ENCODE measurements at regions not wholly inside any gene's neighbourhood (a gene's known extent, or its start where the extent isn't known, plus 50 kb on each side); places are given as distances from the start of the nearest gene placed in this dataset.

DNA sequence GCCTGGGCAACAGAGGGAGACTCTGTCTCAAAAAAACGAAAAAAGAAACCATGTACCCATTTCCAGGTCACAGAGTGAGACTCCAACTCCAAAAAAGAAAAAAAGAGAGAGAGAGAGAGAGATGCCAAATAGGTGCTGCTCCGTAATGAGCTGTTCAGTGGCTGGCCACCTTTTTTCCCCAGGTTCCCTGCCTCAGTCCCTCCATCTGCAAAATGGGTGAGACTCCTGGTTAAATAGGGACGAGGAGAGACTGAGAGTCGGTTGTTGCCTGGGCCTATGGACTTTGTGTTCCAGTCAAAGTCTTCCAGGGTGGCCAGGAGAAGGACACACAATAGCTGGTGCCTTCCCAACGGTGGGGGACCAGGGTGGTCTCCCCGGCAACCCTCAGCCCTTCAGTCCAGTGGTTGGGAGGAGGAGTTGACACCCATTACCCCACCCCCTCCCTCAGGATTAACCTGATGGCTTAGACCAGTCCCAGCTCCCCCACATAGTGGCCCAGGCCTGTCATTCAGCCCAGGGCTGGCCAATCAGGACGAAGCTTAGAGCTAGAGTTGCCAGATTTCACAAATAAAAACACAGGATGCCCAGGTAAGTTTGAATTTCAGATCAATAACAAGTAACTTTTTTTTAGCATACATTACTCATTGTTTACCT, 258.2 kb downstream of the PARN start:
- H3K79me2 ChIP-seq (ENCODE audit: low read length) = no peaks in the 10 kb centered on the region
- H3K27me3 ChIP-seq (replicated peaks; ENCODE audit: insufficient read depth, low read length) = no peaks in the 10 kb centered on the region
- no peaks in the 10 kb centered on the region for H3K36me3 ChIP-seq (replicated peaks; ENCODE audit: insufficient read depth, low read length)
- no peak overlapping the region for H3K4me3 ChIP-seq (ENCODE audit: low read length)
- no peaks in the 10 kb centered on the region for H3K9me2 ChIP-seq (replicated peaks; ENCODE audit: insufficient read depth, low read length)
- no peaks in the 10 kb centered on the region for H3F3A ChIP-seq (ENCODE audit: insufficient read depth, low read length)
- no peak overlapping the region for H3K4me2 ChIP-seq (ENCODE audit: low read depth, low read length)
- no peak overlapping the region for H2AFZ ChIP-seq (ENCODE audit: low read length)
- no peaks in the 10 kb centered on the region for H3K4me1 ChIP-seq (ENCODE audit: low read length)
- DNase-seq = no peak
- H4K20me1 ChIP-seq (ENCODE audit: insufficient read depth, low read length) = no peaks in the 10 kb centered on the region
- H3K27ac ChIP-seq (ENCODE audit: low read length) = no peak overlapping the region
- H3K9ac ChIP-seq (ENCODE audit: low read length) = no peak overlapping the region
- TF ChIP-seq CTCF (IDR thresholded peaks at IDR 0.05; ENCODE audit: low read length) (no peak), EZH2phosphoT487 (IDR thresholded peaks at IDR 0.05; ENCODE audit: low read length) (no peak), EZH2 (optimal IDR thresholded peaks at IDR 0.05; ENCODE audit: low read depth, low read length) (no peak)
- no peaks in the 10 kb centered on the region for H3K9me3 ChIP-seq (replicated peaks; ENCODE audit: insufficient read depth, low read length)

GRCh38 chr16:14370736-14371234, 259.3 kb downstream of the PARN start:
- no peak for TF ChIP-seq EZH2phosphoT487 (IDR thresholded peaks at IDR 0.05; ENCODE audit: low read length)
- Histone ChIP-seq H3K9ac (ENCODE audit: low read length) (no peak overlapping the region), H3K79me2 (ENCODE audit: low read length) (no peaks in the 10 kb centered on the region), H3K4me3 (ENCODE audit: low read length) (no peak overlapping the region), H3K9me2 (replicated peaks; ENCODE audit: insufficient read depth, low read length) (no peaks in the 10 kb centered on the region), H3F3A (ENCODE audit: insufficient read depth, low read length) (no peaks in the 10 kb centered on the region), H3K36me3 (replicated peaks; ENCODE audit: insufficient read depth, low read length) (no peaks in the 10 kb centered on the region), H3K9me3 (replicated peaks; ENCODE audit: insufficient read depth, low read length) (no peaks in the 10 kb centered on the region), H3K27me3 (replicated peaks; ENCODE audit: insufficient read depth, low read length) (no peaks in the 10 kb centered on the region), H3K4me2 (ENCODE audit: low read depth, low read length) (no peak overlapping the region), H4K20me1 (ENCODE audit: insufficient read depth, low read length) (no peaks in the 10 kb centered on the region), H2AFZ (ENCODE audit: low read length) (no peak overlapping the region), H3K4me1 (ENCODE audit: low read length) (no peaks in the 10 kb centered on the region), H3K27ac (ENCODE audit: low read length) (no peak overlapping the region)
- no peak for DNase-seq

DNA sequence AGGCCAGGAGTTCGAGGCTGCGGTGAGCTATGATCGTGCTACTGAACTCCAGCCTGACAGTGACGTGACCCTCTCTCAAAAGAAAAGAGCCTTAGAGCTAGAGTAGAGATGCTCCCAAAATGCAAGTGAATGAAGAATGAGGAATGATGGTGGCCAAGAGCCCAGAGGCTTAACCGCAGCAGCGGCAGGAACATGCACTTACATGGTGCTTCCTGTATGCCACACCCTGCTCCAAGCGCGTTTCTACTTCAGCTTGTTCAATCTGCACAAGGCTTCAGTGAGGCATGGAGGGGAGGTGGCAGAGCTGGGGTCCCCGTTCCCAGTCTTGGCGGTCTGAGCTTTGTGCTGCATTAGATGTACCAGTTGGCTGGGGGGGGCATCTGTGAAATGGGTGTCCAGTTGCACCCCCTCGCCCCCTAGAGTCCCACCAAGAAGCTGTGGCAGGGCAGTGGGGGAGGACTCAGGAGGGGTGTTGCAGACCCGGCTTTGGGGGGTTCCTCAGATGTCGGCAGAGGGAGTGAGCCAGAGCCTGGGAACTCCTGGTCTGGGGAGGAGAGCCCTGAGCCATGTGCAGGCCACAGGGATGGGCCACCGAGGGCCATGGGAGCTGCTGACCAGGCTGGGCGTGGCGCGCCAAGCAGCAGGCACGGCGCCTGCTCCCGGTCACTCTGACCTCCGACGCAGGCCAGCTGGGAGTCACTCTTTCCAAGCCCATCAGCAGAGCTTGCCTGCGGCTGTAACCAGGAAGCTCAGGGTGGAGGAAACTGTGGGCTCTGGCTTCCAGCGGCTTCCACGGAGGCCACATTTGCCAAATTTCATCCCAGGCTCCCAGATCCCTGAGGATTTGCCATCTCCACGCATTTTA, 260.1 kb downstream of the PARN start:
- Histone ChIP-seq H3K79me2 (ENCODE audit: low read length) (no peaks in the 10 kb centered on the region), H4K20me1 (ENCODE audit: insufficient read depth, low read length) (no peaks in the 10 kb centered on the region), H3K27ac (ENCODE audit: low read length) (no peak overlapping the region), H3K9me2 (replicated peaks; ENCODE audit: insufficient read depth, low read length) (no peaks in the 10 kb centered on the region), H3K4me2 (ENCODE audit: low read depth, low read length) (no peak overlapping the region), H3F3A (ENCODE audit: insufficient read depth, low read length) (no peaks in the 10 kb centered on the region), H3K4me1 (ENCODE audit: low read length) (no peaks in the 10 kb centered on the region), H3K9me3 (replicated peaks; ENCODE audit: insufficient read depth, low read length) (no peaks in the 10 kb centered on the region), H3K36me3 (replicated peaks; ENCODE audit: insufficient read depth, low read length) (no peaks in the 10 kb centered on the region), H3K27me3 (replicated peaks; ENCODE audit: insufficient read depth, low read length) (no peaks in the 10 kb centered on the region), H3K9ac (ENCODE audit: low read length) (no peak overlapping the region), H3K4me3 (ENCODE audit: low read length) (no peak overlapping the region), H2AFZ (ENCODE audit: low read length) (no peak overlapping the region)
- TF ChIP-seq EZH2 (optimal IDR thresholded peaks at IDR 0.05; ENCODE audit: low read depth, low read length) (no peak), EZH2phosphoT487 (IDR thresholded peaks at IDR 0.05; ENCODE audit: low read length) (no peak), CTCF (IDR thresholded peaks at IDR 0.05; ENCODE audit: low read length) (no peak)
- DNase-seq = no peak
